NCI-H128 (cell line): ENCODE measurements at regions not wholly inside any gene's neighbourhood (a gene's known extent, or its start where the extent isn't known, plus 50 kb on each side); places are given as distances from the start of the nearest gene placed in this dataset.

Experiments
- DNase-seq: peaks from one replicate; lab custom pipeline; 2025; ENCODE audit not compliant: unreplicated experiment; lab: John Stamatoyannopoulos, UW

- DNase-seq, result no peak
Measured at GRCh38 chr10:88023676-88024075, 160.3 kb downstream of the PTEN start.

DNA sequence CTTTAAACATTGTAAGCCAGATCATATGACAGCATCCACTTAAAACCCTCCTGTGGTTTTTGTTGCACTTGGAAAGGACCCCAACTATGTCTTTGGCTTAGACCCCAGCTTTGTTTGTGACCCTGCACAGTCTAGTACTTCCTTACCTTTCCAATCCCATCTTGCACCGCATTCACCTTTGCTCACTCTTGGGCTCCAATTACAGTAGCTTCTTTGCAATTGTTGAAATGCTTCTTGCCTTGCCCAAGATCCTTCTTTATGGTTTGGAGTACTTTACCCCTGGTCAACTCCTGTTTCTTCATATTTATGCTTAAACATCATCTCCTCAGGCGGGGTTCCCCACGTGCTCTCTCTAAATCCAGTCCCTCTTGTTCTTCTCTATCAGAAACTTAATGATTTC is 162.6 kb downstream of the PTEN start:
- no peak for DNase-seq

DNA sequence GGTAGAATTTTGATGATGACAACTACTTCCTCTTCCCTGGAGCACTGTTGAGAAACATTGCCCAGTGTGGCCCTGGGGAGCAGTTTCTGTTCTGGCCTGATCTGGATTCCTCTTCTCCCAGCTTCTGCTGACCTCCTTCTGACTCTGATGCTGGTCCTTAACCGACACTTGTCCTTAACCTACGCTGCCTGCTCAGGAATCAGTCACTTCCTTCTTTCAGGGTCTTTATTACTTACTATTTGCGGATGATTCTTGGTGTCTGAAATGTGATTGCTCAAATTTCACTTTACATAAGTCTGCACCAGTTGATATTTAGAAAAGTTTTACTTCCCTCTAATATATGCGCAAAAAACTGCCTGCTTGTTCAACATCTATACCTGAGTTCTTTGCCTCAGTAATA is 164.1 kb downstream of the PTEN start:
- DNase-seq, result no peak

DNA sequence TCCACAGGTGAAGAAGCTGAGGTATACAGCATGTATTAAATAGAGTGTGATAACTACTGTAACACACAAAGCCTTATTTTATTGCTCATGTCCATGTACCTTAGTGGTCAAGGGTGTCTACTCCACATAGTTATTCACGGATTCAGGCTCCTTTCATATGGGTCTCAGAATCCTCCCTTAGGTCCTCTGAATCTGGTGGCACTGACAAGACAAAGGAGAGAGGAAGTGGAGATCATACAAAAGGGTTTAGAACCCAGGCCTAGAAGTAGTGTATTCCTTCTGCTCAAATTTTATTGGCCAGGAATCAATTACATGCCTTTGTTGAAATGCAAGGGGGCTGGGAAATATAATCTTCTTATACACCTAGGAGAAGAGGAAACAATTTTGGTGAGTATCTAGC is 164.6 kb downstream of the PTEN start:
- DNase-seq, result no peak

DNA sequence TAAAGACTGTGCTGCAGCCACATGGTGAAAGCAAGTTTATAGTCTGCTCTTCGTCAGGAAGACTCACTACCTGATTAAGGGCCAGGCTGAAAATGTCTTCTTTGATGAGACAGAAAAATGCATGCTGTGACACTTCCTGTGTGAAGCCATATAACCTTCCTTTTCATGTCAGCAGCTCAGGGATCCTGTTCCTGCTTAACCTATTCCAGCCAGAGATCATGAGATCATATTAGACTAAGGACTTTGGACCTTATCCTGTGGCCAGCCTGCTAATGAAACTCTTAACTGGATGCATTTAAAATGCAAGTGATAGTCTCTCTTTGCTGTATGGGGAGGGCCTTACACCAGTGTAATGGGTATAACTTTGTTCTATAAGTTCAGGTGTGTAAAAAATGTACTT is 165.2 kb downstream of the PTEN start:
- no peak for DNase-seq

DNA sequence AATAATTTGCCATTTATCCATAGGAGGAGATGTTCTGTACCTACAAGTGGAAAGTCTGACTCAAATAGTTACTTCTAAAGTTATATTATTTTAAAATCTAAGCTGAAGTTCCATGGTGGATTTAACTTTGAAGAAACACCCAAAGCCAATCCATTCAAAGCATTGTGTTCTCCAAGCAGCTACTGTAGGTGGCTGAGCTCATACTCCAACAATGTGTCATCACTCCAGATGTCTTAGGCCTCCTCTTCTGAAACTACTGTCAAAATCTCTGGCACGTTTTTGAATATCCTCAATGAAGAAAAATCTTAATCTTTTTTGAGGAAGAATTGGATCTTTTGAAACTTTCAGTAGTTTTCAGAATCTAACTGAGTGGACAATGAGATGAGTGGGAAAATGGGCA is 169.1 kb downstream of the PTEN start:
- no peak for DNase-seq

GRCh38 chr10:88033385-88033784 is 170.0 kb downstream of the PTEN start:
- DNase-seq, result no peak

GRCh38 chr10:88033793-88034192 is 170.4 kb downstream of the PTEN start:
- DNase-seq, result no peak

DNA sequence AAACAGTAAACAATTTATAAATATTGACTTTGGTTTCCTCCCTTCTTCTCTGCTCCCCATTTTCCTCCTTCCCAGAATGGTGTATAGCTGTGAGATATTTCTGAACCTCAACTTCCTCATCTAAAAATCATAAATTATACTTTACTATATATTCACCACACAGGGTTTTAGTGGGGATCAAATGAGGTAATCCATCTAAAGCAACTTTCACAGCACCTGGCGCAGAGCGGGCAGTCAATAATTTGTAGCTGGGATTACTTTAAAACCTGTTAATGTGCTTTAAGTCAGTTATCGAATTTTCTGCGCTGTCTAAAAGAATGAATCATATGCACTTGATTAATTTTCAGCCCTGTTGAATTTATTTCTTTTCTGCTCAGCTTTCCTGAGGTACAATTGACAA is 172.7 kb downstream of the PTEN start:
- DNase-seq, result no peak

DNA sequence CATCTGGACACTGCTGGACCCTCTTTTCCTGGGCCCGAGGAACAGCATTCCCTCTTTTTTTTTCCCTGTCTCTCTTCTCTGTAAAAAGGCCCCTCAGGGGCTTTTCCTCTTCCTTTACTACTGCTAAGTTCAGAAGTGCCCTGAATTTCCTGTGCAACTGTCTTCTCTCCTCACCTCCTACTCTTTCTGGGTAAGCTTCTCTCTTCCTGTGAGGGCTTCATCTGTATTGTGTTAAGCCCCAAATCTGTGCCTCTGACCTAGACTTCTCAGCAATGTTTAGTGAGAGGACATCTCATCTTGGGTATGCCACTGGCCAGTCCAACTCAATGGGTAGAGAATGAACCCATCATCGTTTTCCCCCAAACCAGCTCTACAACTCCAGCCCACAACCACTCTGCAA is 174.2 kb downstream of the PTEN start:
- no peak for DNase-seq

DNA sequence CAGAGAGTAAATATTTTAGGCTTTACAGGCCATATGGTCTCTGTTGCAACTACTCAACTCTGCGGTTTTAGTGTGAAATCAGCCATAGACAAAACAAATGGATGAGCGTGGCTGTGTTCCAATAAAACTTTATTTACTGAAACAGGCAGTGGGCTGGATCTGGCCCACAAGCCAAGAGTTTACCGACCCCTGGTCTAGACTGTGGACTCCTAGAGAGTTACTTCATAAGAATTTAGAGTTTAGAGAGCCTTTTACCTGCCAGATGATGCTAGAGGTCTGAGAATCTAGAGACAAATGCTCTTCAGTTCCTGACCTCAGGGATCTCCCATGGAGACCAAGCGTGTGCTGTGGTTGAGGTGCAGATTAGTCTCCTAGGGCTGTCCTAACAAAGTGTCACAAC is 174.8 kb downstream of the PTEN start:
- no peak for DNase-seq

- DNase-seq, result no peak
Measured at GRCh38 chr10:88039496-88040200, 176.2 kb downstream of the PTEN start.

DNA sequence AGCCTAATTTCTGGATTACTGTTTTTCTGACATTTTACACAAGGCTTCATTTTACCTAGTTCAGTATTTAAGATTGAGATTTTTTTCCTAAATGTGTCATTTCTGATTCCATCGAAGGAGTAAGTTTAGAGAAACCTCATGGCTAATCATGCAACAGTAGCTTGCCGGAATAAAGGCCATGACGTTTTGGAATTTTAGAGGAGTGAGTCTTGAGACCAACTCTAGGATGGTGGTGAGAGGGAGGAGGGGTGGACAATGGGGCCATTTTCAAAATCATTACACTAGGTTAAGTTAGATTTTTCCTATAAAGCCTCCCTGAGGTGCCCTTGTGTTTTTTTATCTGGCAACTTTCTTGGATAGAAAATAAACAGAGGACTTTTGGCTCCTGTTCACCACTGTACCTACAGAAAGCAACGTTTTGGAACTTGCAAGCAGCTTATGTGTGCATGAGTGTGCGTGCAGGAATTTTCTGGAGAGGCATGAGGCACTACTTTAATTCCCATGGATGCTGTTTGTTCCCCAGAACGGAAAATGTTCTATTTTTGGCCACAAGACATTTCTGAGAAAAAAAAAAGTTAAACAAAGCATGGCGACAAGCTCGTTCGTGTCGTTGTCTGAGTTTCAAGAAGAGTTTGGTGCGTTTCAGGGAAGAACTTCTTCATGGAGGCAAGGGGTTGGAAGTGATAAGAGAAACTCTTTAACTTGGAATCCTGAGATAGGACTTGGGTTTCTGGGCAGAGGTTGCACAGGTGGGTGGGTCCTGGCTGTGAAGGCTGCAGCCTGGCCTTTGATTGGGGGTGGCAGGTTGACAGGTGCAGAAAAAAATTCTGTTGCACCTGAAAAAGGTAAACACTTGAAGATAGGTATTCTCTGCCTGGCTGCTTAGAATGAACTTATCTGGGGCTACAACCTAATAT is 178.1 kb downstream of the PTEN start:
- DNase-seq, result no peak

DNA sequence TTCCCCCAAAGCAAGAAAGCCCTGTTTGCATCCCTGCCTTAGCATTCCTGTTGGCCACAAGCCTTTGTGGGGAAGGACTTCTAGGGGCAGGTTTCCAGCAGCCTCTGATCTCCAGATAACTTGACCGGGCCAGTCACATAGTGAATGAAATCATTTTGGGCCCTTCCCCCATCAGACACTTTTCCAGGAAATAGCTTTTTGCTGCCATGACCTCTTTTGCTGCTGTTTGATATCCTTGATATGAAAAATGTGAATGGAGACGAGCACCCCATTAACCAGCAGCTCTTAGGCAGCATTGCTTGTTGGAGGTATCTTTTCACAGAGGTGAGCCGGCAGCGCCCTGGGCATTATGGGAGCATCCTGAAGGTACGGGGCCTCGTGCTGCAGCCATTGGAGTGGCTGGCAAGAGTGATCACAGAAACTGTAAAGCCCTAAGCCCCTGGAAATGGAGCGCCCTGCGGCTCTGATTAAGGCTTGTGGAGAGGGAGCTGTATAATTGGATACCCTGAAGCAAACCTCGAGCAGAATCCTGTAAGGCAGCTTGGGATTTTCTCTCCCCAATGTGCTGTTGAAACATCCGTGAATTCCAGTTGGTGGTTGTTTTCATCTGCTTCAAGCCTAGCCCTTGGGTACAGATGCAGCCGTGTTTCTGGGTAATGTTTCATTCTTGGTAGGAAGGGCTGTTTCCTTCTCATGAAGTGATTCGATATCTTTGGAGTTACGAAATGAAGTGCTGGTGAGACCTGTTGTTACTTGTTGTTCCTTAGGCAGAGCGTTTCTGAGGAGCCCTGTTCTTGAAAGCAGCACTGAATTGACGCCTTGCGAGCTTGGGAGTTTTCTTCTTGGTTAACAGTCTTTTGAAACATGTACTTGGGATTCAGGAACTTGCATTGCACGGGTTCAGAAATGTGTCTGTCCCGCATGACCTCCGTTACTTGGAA is 179.0 kb downstream of the PTEN start:
- no peak for DNase-seq

DNA sequence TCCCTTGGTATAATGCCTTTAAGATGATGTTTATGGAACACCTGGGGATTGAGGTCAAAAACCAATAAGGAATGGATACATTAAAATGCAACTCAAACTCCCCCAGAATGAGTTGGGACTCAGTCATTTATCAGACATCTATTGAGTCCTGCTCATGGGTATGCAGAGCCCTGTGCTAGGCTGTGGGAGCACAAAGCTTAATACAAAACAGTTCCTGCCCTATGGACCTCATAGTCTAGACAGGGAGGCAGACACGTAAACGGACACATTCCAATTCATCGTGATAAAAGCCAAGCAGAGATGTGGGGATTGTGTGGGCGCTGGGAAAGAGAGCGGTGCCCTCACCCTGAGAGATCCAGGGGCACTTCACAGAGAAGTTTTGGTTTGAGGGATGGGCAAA is 181.7 kb downstream of the PTEN start:
- no peak for DNase-seq

GRCh38 chr10:88045656-88046415 is 182.4 kb downstream of the PTEN start:
- DNase-seq, result no peak

DNA sequence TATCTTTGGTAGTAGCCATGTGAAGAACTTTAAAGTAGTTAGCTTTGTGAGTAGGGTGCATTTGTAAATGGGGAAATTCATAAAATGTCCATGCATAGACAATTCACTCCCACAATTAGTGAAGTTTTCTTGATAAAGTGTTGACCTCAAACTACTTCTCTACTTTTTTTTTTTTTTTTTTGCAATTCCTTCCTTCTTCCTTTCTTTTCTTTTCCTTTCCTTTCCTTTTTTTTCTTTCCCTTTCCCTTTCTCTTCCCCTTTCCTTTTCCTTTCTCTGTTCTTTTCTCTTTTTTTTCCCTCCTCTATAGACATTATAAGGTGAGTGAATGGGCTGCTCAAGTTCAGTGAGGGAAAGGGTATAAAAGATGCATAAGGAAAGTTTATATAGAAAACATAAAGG is 184.2 kb downstream of the PTEN start:
- no peak for DNase-seq

DNA sequence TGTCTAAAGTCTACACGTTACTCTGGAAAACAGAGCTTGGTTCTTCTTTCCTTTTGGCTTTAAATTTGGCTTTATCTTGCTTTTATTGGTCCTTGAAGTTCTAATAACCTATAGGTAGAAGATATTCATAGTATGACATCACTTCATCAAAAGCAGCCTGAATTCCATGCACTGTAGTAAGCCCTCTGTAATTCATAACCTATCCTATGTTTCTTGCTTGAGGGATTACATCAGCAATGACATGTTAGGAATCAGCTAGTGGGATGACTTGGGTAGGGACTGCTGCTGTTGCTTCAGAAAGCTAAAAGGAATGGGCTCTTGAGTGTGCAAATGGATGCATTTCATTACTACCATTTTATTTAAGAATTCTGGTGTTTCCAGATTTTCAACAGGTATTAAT is 184.9 kb downstream of the PTEN start:
- DNase-seq, result no peak

- DNase-seq, result no peak
Measured at GRCh38 chr10:88049204-88049603, 185.8 kb downstream of the PTEN start.

DNA sequence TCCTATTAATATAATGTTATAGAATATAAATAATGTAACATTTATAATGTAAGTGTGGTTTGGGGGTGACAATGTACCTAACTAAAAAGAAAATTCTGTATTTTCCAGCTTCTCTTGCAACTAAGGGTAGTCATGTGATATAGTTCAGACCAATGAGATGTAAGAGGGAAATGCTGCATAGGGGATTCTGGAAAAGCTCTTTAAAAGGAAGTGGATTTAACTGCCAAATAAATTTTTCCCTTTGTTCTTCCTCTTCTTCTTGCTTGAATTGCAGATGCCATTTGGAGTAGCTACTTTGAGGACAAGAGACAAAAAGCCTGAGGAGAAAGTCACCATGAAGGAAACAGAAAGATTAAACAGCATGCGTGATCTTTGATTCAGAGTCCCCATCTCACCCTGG is 194.3 kb downstream of the PTEN start:
- no peak for DNase-seq

DNA sequence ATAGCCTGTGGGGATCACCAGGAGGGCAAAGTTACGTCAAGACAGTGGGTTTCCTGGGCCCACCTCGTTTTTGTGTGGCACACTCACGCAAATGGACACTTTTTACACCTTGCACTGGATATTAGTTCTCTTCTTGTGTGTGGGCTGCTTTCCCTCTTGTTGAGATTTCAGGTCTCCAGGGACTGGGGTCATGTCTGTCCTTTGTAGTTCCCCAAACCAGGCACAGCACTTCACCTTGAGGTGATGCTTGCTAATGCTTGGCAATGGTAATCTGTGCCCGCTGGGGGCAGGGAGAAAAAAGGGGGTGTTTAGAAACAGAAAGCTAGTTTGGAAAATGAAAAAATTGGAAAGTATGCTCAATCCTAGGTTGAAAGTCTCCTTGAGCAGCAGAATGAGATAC is 195.3 kb downstream of the PTEN start:
- no peak for DNase-seq
